Type B pancreatic cell (in vitro differentiated cells): ENCODE measurements at regions not wholly inside any gene's neighbourhood (a gene's known extent, or its start where the extent isn't known, plus 50 kb on each side); places are given as distances from the start of the nearest gene placed in this dataset.
A peak's percentile ranks its signal among the peaks of the same experiment; 100 is the strongest.

ENCODE experiments used
- DNase-seq: peaks from one replicate; pipeline ENCODE4 v3.0.0; 2021; ENCODE audit warnings: mixed read lengths; ENCODE audit not compliant: unreplicated experiment; ENCODE audit errors: extremely low spot score
- H3K27ac Mint-ChIP-seq: 2 replicates; pipeline ENCODE4 v1.8.0; 2021; ENCODE audit warnings: mild to moderate bottlenecking, mixed read lengths
- H3K27me3 Mint-ChIP-seq: 2 replicates; pipeline ENCODE4 v1.8.0; 2021; ENCODE audit warnings: mixed read lengths
- H3K36me3 Mint-ChIP-seq: 2 replicates; pipeline ENCODE4 v1.8.0; 2021; ENCODE audit warnings: mixed read lengths
- H3K4me1 Mint-ChIP-seq: one replicate; pipeline ENCODE4 v1.8.0; 2021; ENCODE audit warnings: mixed read lengths; ENCODE audit not compliant: unreplicated experiment
- H3K4me3 Mint-ChIP-seq: 2 replicates; pipeline ENCODE4 v1.8.0; 2021; ENCODE audit warnings: mild to moderate bottlenecking, mixed read lengths
- H3K9me3 Mint-ChIP-seq: 2 replicates; pipeline ENCODE4 v1.8.0; 2021; ENCODE audit warnings: mixed read lengths
- TF ChIP-seq, protein P1 (sequence below): fragments of 200-600 bp; sonication (generic); conservative IDR thresholded peaks from 2 replicates; pipeline ENCODE4 v1.5.0; 2021; ENCODE audit warnings: antibody characterized with exemption, mild to moderate bottlenecking

DNA sequence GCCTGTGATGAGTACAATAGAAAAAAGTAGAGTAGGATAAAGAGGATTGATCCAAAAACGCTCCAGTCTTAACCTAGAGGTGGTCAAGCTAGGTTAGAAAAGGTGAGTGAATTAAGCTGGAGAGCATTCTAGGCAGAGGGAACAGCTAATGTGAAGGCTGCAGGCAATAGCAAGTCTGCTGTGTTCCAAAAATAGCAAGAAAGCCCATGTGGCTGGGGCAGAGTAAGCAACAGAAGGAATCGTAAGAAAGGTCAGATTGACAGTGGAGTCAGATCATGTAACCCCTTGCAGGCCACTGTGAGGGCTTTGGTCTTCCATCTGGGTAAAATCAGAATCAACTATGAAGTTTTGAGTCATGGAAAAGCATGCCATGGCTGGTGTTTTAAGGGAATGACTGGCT lies 155.0 kb downstream of the OPN5 start:
- no peaks in the 10 kb centered on the region for H3K9me3 Mint-ChIP-seq
- H3K4me1 Mint-ChIP-seq: peaks cover 4% of the 10 kb centered on the region
- DNase-seq: no peak
- no peak overlapping the region for H3K27ac Mint-ChIP-seq
- no peaks in the 10 kb centered on the region for H3K36me3 Mint-ChIP-seq
- no peaks in the 10 kb centered on the region for H3K27me3 Mint-ChIP-seq
- no peak overlapping the region for H3K4me3 Mint-ChIP-seq
- TF ChIP-seq, protein P1, sequence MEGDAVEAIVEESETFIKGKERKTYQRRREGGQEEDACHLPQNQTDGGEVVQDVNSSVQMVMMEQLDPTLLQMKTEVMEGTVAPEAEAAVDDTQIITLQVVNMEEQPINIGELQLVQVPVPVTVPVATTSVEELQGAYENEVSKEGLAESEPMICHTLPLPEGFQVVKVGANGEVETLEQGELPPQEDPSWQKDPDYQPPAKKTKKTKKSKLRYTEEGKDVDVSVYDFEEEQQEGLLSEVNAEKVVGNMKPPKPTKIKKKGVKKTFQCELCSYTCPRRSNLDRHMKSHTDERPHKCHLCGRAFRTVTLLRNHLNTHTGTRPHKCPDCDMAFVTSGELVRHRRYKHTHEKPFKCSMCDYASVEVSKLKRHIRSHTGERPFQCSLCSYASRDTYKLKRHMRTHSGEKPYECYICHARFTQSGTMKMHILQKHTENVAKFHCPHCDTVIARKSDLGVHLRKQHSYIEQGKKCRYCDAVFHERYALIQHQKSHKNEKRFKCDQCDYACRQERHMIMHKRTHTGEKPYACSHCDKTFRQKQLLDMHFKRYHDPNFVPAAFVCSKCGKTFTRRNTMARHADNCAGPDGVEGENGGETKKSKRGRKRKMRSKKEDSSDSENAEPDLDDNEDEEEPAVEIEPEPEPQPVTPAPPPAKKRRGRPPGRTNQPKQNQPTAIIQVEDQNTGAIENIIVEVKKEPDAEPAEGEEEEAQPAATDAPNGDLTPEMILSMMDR: no peak

DNA sequence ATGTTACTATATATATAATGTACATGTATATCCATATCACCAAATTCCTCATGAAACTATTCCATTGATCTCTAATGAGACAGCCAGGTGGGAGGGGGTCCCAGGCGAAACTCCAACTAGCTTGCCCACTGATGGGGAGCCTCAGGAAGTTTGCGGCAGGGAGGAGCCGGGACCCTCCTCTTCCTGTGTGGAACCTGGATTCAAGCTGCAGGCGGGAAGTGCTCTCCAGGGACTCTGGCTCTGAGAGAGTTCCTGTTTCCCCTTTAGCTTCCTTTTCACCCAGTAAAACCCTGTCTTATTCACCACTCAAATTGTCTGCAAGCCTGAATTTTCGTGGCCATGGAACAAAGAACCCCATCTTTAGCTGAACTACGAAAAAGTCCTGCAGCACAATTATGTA lies 152.2 kb downstream of the OPN5 start:
- H3K4me1 Mint-ChIP-seq: peaks cover 7% of the 10 kb centered on the region
- TF ChIP-seq, protein P1: no peak
- DNase-seq: no peak
- H3K4me3 Mint-ChIP-seq: no peak overlapping the region
- no peaks in the 10 kb centered on the region for H3K9me3 Mint-ChIP-seq
- no peaks in the 10 kb centered on the region for H3K27me3 Mint-ChIP-seq
- H3K27ac Mint-ChIP-seq: no peak overlapping the region
- no peaks in the 10 kb centered on the region for H3K36me3 Mint-ChIP-seq

DNA sequence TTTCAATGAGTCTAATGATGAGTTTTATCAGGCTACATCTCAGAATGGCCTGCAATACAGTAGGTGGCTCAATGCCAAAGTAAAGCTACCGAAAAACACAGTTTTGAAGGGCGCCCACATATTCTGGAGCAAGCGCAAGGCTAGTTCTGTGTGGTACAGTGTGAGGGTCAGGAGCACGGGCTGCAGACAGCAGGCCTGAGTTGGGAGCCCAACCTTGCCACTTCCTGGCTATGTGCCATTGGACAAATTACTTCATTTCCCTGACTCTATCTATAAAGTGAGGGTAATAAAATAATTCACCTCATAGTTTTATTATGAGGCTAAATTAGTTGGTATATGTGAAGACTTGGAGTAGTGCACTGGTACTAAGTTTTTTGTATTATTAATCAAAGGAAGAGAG lies 150.7 kb downstream of the OPN5 start:
- TF ChIP-seq, protein P1: no peak
- peaks cover 7% of the 10 kb centered on the region for H3K4me1 Mint-ChIP-seq
- H3K36me3 Mint-ChIP-seq: no peaks in the 10 kb centered on the region
- no peak overlapping the region for H3K4me3 Mint-ChIP-seq
- DNase-seq: no peak
- H3K27me3 Mint-ChIP-seq: no peaks in the 10 kb centered on the region
- no peak overlapping the region for H3K27ac Mint-ChIP-seq
- no peaks in the 10 kb centered on the region for H3K9me3 Mint-ChIP-seq

DNA sequence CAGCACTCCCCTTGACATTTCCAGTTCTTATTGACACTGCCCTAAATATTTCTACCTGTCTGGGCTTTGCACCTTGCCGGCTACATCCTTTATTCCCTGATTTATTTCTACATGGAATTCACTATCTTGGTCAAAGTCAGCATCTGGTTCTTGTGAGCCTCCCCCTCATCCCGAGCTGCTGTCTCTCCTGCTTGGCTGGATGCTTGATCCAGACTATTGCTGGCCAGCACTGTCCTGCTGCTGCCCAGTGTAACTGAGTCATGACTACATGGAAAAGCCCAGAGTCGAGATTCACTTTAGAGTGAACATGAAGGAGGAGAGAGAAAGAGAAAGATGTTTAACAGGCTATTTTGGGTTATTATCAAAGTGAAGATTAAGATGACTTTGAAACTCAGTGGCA lies 142.2 kb downstream of the OPN5 start:
- TF ChIP-seq, protein P1: no peak
- Mint-ChIP-seq H3K4me3 (no peak overlapping the region), H3K9me3 (peaks cover 5% of the 10 kb centered on the region), H3K27me3 (no peaks in the 10 kb centered on the region), H3K36me3 (no peaks in the 10 kb centered on the region), H3K4me1 (no peaks in the 10 kb centered on the region), H3K27ac (no peak overlapping the region)
- DNase-seq: no peak

DNA sequence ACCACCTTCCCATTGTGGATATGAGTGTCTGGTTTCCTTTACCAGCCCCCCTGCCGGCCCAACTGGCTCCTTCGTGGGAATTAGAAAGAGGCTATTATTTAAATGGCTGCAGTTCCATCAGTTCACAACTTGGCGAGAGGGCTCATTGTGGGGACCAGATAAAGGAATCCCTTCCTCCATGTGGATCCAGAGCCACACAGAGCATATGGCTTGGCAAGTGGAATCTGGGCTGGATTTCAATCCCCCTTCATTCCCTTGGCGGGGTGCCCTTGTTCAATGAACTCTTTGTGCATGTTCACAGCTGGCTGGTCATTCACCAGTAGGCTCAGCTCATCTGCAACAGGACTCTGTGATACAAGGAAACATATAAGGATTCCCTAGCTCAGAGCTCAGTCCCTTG lies 140.6 kb downstream of the OPN5 start:
- TF ChIP-seq, protein P1: peak; percentile 26
- no peaks in the 10 kb centered on the region for H3K4me1 Mint-ChIP-seq
- H3K27me3 Mint-ChIP-seq: no peaks in the 10 kb centered on the region
- H3K36me3 Mint-ChIP-seq: no peaks in the 10 kb centered on the region
- H3K27ac Mint-ChIP-seq: no peak overlapping the region
- DNase-seq: no peak
- no peak overlapping the region for H3K4me3 Mint-ChIP-seq
- peaks cover 5% of the 10 kb centered on the region for H3K9me3 Mint-ChIP-seq

DNA sequence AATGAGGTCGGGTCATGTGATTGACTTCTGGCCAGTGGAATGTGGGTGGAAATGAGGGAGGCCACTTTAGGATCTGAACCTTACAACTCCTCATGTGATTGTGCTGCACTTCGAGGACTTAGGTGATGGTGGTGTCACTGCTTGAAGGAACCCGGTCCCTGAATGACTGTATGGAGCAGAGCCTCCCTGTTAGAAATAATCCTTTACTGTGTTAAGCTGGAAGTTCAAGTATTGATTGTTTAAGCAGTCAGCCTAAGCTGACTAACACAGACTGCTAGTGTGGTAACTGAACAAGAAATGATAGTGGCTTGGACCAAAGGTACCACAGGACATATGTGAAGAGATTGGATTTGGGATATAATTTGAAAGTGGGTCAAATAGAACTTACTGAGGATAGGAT lies 138.0 kb downstream of the OPN5 start:
- no peaks in the 10 kb centered on the region for H3K4me1 Mint-ChIP-seq
- H3K4me3 Mint-ChIP-seq: no peak overlapping the region
- TF ChIP-seq, protein P1: no peak
- no peaks in the 10 kb centered on the region for H3K27me3 Mint-ChIP-seq
- DNase-seq: no peak
- no peak overlapping the region for H3K27ac Mint-ChIP-seq
- H3K9me3 Mint-ChIP-seq: peaks cover 5% of the 10 kb centered on the region
- H3K36me3 Mint-ChIP-seq: no peaks in the 10 kb centered on the region
